Chondrocyte (in vitro differentiated cells): ENCODE measurements at regions not wholly inside any gene's neighbourhood (a gene's known extent, or its start where the extent isn't known, plus 50 kb on each side); places are given as distances from the start of the nearest gene placed in this dataset.
"Not testable (repeated sequence)": the region's sequence is repeated elsewhere in the genome, so short reads cannot be mapped to it uniquely, and the experiment has no call there.

Experiments
- DNase-seq: peaks from one replicate; pipeline ENCODE4 v3.0.0; 2021; ENCODE audit warnings: mixed read lengths, low spot score
- H3K27ac Mint-ChIP-seq: one replicate; pipeline ENCODE4 v1.8.0; 2021; ENCODE audit warnings: mild to moderate bottlenecking, moderate library complexity, mixed read lengths; ENCODE audit not compliant: unreplicated experiment
- H3K27me3 Mint-ChIP-seq: 2 replicates; pipeline ENCODE4 v1.8.0; 2021; ENCODE audit warnings: low read depth, mixed read lengths
- H3K36me3 Mint-ChIP-seq: 2 replicates; pipeline ENCODE4 v1.8.0; 2021; ENCODE audit warnings: low read depth, mixed read lengths
- H3K4me1 Mint-ChIP-seq: 2 replicates; pipeline ENCODE4 v1.8.0; 2021; ENCODE audit warnings: low read depth, mild to moderate bottlenecking, mixed read lengths
- H3K4me3 Mint-ChIP-seq: one replicate; pipeline ENCODE4 v1.8.0; 2021; ENCODE audit warnings: mild to moderate bottlenecking, moderate library complexity, mixed read lengths; ENCODE audit not compliant: unreplicated experiment
- H3K9me3 Mint-ChIP-seq: 2 replicates; pipeline ENCODE4 v1.8.0; 2021; ENCODE audit warnings: low read depth, mixed read lengths
- CTCF ChIP-seq: fragments of 200-600 bp; sonication (generic); IDR thresholded peaks from 2 replicates; pipeline ENCODE4 v1.5.0; 2021; ENCODE audit warnings: antibody characterized with exemption, mild to moderate bottlenecking, moderate library complexity

- Mint-ChIP-seq H3K4me1 (peaks cover 33% of the 10 kb centered on the region), H3K9me3 (peaks cover 31% of the 10 kb centered on the region)
- not testable (repeated sequence) for H3K27ac Mint-ChIP-seq
Measured at GRCh38 chr10:77740396-77740795, 102.8 kb upstream of the KCNMA1 start.

GRCh38 chr10:77738496-77739158 lies 101.0 kb upstream of the KCNMA1 start:
- no peak for DNase-seq
- Mint-ChIP-seq H3K4me3 (no peak overlapping the region), H3K27me3 (no peaks in the 10 kb centered on the region), H3K27ac (peak overlapping the region; percentile 74), H3K9me3 (peaks cover 31% of the 10 kb centered on the region), H3K4me1 (peaks cover 40% of the 10 kb centered on the region), H3K36me3 (peaks cover 11% of the 10 kb centered on the region)
- TF ChIP-seq CTCF: no peak

More at GRCh38 chr10:77740396-77740795, 102.8 kb upstream of the KCNMA1 start:
- H3K36me3 Mint-ChIP-seq: peaks cover 11% of the 10 kb centered on the region
- not testable (repeated sequence) for H3K27me3 Mint-ChIP-seq, DNase-seq, H3K4me3 Mint-ChIP-seq

GRCh38 chr10:77737608-77738007 lies 100.0 kb upstream of the KCNMA1 start:
- DNase-seq: no peak
- Mint-ChIP-seq H3K4me3 (no peak overlapping the region), H3K4me1 (peaks cover 40% of the 10 kb centered on the region), H3K9me3 (peaks cover 31% of the 10 kb centered on the region), H3K36me3 (peaks cover 11% of the 10 kb centered on the region), H3K27ac (peak overlapping the region; percentile 81), H3K27me3 (no peaks in the 10 kb centered on the region)
- no peak for TF ChIP-seq CTCF

GRCh38 chr10:77735136-77735535 lies 97.5 kb upstream of the KCNMA1 start:
- Mint-ChIP-seq H3K9me3 (peaks cover 24% of the 10 kb centered on the region), H3K36me3 (peaks cover 16% of the 10 kb centered on the region), H3K4me1 (peaks cover 34% of the 10 kb centered on the region)
- H3K27me3 Mint-ChIP-seq, H3K4me3 Mint-ChIP-seq, H3K27ac Mint-ChIP-seq, DNase-seq: not testable (repeated sequence)

- Mint-ChIP-seq H3K27ac (no peak overlapping the region), H3K9me3 (peaks cover 7% of the 10 kb centered on the region), H3K4me3 (no peak overlapping the region), H3K27me3 (no peaks in the 10 kb centered on the region), H3K4me1 (peaks cover 15% of the 10 kb centered on the region), H3K36me3 (peaks cover 13% of the 10 kb centered on the region)
- TF ChIP-seq CTCF: no peak
- DNase-seq: no peak
Measured at GRCh38 chr10:77732213-77733003, 94.8 kb upstream of the KCNMA1 start.

GRCh38 chr10:77727481-77727880 lies 89.9 kb upstream of the KCNMA1 start:
- Mint-ChIP-seq H3K27ac (no peak overlapping the region), H3K9me3 (peaks cover 10% of the 10 kb centered on the region), H3K36me3 (peaks cover 10% of the 10 kb centered on the region), H3K27me3 (no peaks in the 10 kb centered on the region), H3K4me3 (no peak overlapping the region), H3K4me1 (peaks cover 12% of the 10 kb centered on the region)
- no peak for DNase-seq
- no peak for TF ChIP-seq CTCF
